ENCODE measurements at regions not wholly inside any gene's neighbourhood (a gene's known extent, or its start where the extent isn't known, plus 50 kb on each side); places are given as distances from the start of the nearest gene placed in this dataset.
A peak's percentile ranks its signal among the peaks of the same experiment; 100 is the strongest.

GRCh38 chr7:45971171-45971570 is 50.1 kb upstream of the IGFBP3 start:
- Histone ChIP-seq H3K79me2 (ENCODE audit: control insufficient read depth, insufficient read depth, low read length, poor library complexity) (no peaks in the 10 kb centered on the region), H2BK120ac (ENCODE audit: insufficient read depth, low read length, poor library complexity) (no peak overlapping the region), H3K79me1 (ENCODE audit: low read length) (peaks cover 17% of the 10 kb centered on the region), H2BK5ac (ENCODE audit: low read depth, low read length, poor library complexity) (no peak overlapping the region), H3K4me3 (ENCODE audit: low read depth, low read length) (no peak overlapping the region), H3K18ac (ENCODE audit: low read length) (no peak overlapping the region), H2AFZ (ENCODE audit: insufficient read depth, low read length, poor library complexity) (no peak overlapping the region), H3K4me2 (ENCODE audit: low read length) (no peak overlapping the region), H3K36me3 (ENCODE audit: control insufficient read depth in 1 of 2, insufficient read depth in 2 of 2, low read length in 2 of 2) (peaks cover 0 to 3% of the 10 kb centered on the region in 2 experiments), H3K23ac (ENCODE audit: low read length) (no peak overlapping the region), H3K9me3 (ENCODE audit: insufficient read depth, low read depth, low read length) (peaks cover 11% of the 10 kb centered on the region), H4K12ac (ENCODE audit: low read depth, low read length) (no peak overlapping the region), H3K14ac (ENCODE audit: low read length) (no peak overlapping the region), H3K9ac (ENCODE audit: low read length) (no peak overlapping the region), H2BK12ac (ENCODE audit: low read length) (peak overlapping the region; percentile 34), H4K91ac (ENCODE audit: low read depth, low read length) (peak overlapping the region; percentile 30), H2AK5ac (ENCODE audit: low read length) (peak overlapping the region; percentile 26), H4K8ac (ENCODE audit: low read depth, low read length) (no peak overlapping the region), H3K27me3 (ENCODE audit: insufficient read depth, low read length) (no peaks in the 10 kb centered on the region), H3K27ac (ENCODE audit: low read depth, low read length) (no peak overlapping the region), H3K4me1 (ENCODE audit: control insufficient read depth in 1 of 2, insufficient read depth in 2 of 2, low read length in 2 of 2) (peaks cover 4 to 10% of the 10 kb centered on the region in 2 experiments), H3K4ac (ENCODE audit: low read depth, low read length) (no peak overlapping the region)
- no CpG with 5 or more reads among the region's 5 CpGs for whole genome bisulfite sequencing (ENCODE audit: extremely low coverage, insufficient coverage, insufficient read length)
- no peak for DNase-seq
